HepG2 (cell line): ENCODE measurements at regions not wholly inside any gene's neighbourhood (a gene's known extent, or its start where the extent isn't known, plus 50 kb on each side); places are given as distances from the start of the nearest gene placed in this dataset.

Experiments
- ATAC-seq: fragments of 200-7000 bp; cut with Tn5 transposase; 3 replicates; pipeline ENCODE4 v1.9.1; 2020; ENCODE audit warnings: mild to moderate bottlenecking, moderate library complexity
- BruUV-seq: library from RNA; stranded (reverse); fragments of 400-500 nt; replicated peaks from 2 replicates; lab custom pipeline; 2021; lab: Mats Ljungman, UMichigan
- CTCF ChIA-PET: fragments of 300-600 bp; formaldehyde crosslinking; extraction: SDS; loops from one replicate; lab custom pipeline; 2021; ENCODE audit warnings: low total read pairs, inconsistent platforms, low intra/inter-chr PET ratio; lab: Yijun Ruan, JAX
- POLR2A ChIA-PET: fragments of 350-600 bp; sonication (Branson Sonifier 250); formaldehyde crosslinking; loops from one replicate; lab custom pipeline; 2020; ENCODE audit warnings: antibody characterized with exemption, inconsistent platforms; lab: Yijun Ruan, JAX
- DNase-seq: peaks from one replicate; pipeline ENCODE4 v3.0.0-alpha.2; 2015; ENCODE audit warnings: low spot score
- FAIRE-seq: peaks from 3 replicates; lab custom pipeline; 2011; peaks lifted over from hg19 to GRCh38; lab: Jason Lieb, UNC
- H2AFZ ChIP-seq: one replicate; pipeline ENCODE4 v1.6.1; 2011; ENCODE audit warnings: low read length, inconsistent platforms
- H3K27ac ChIP-seq: fragments of 300-600 bp; 3 replicates; pipeline ENCODE4 v1.8.0; 2011; ENCODE audit warnings: mixed run types, mild to moderate bottlenecking, mixed read lengths, low read length, inconsistent platforms; ENCODE audit not compliant: insufficient read depth; ENCODE audit errors: extremely low read length
- H3K27me3 ChIP-seq, 2 experiments: fragments of 200-600 bp in 1 of 2; 2 replicates in 1 of 2; 3 replicates in 1 of 2; pipeline versions ENCODE4 v1.6.0 to v1.8.0; 2011; ENCODE audit warnings: low read length in 2 of 2, mild to moderate bottlenecking in 2 of 2, moderate library complexity in 2 of 2, inconsistent platforms in 1 of 2; ENCODE audit not compliant: insufficient read depth in 2 of 2, control insufficient read depth in 1 of 2
- H3K36me3 ChIP-seq, 2 experiments: fragments of 200-600 bp in 1 of 2; replicated peaks in 1 of 2; 2 replicates in 1 of 2; 3 replicates in 1 of 2; pipeline versions ENCODE4 v1.5.1 to v1.8.0; 2011; ENCODE audit warnings: low read length in 2 of 2, inconsistent platforms in 1 of 2; ENCODE audit not compliant: insufficient read depth in 2 of 2, control insufficient read depth in 1 of 2
- H3K4me1 ChIP-seq: 2 replicates; pipeline ENCODE4 v1.5.1; 2012; ENCODE audit warnings: low read length, inconsistent platforms; ENCODE audit not compliant: insufficient read depth
- H3K4me2 ChIP-seq: 2 replicates; pipeline ENCODE4 v1.6.0; 2011; ENCODE audit warnings: low read depth, low read length, inconsistent platforms
- H3K4me3 ChIP-seq, 3 experiments: fragments of 200-600 bp in 1 of 3; sonication (generic), shearing (Covaris generic) in 1 of 3; replicated peaks in 1 of 3; 2 replicates each; pipeline ENCODE4 v1.5.1; 2011 to 2016; ENCODE audit warnings: low read length in 3 of 3, inconsistent platforms in 2 of 3, low read depth in 2 of 3, mild to moderate bottlenecking in 2 of 3, control low read depth in 1 of 3, mixed read lengths in 1 of 3; ENCODE audit not compliant: insufficient read depth in 1 of 3
- H3K79me2 ChIP-seq: one replicate; pipeline ENCODE4 v1.6.1; 2011; ENCODE audit warnings: low read length, inconsistent platforms; ENCODE audit not compliant: insufficient read depth
- H3K9ac ChIP-seq: 2 replicates; pipeline ENCODE4 v1.6.0; 2011; ENCODE audit warnings: mild to moderate bottlenecking, low read depth, low read length, inconsistent platforms; ENCODE audit not compliant: insufficient read depth
- H3K9me3 ChIP-seq: 2 replicates; pipeline ENCODE4 v1.5.1; 2012; ENCODE audit warnings: mild to moderate bottlenecking, low read length
- H4K20me1 ChIP-seq: 2 replicates; pipeline ENCODE4 v1.6.0; 2011; ENCODE audit warnings: inconsistent platforms, mild to moderate bottlenecking, low read length, moderate library complexity; ENCODE audit not compliant: insufficient read depth
- AGO2 ChIP-seq: fragments of 200-400 bp; formaldehyde crosslinking; optimal IDR thresholded peaks from 2 replicates; pipeline ENCODE3; 2017; ENCODE audit warnings: mild to moderate bottlenecking, low read depth, low read length, moderate library complexity
- ATF7 ChIP-seq, 2 experiments: fragments of 450-650 bp in 1 of 2; sonication (generic) in 1 of 2; formaldehyde crosslinking in 1 of 2; IDR thresholded peaks; 2 replicates each; pipeline versions ENCODE4 v1.4.0 to v1.6.1; 2016 to 2020; ENCODE audit warnings: antibody characterized with exemption in 1 of 2, mild to moderate bottlenecking in 1 of 2, missing genetic modification reagents in 1 of 2
- HOXA5 ChIP-seq: sonication (generic); formaldehyde crosslinking; IDR thresholded peaks from 2 replicates; pipeline ENCODE4 v1.4.0; 2020; ENCODE audit warnings: missing genetic modification reagents
- MLX ChIP-seq: IDR thresholded peaks from 2 replicates; pipeline ENCODE4 v1.6.1; 2016
- PHF20 ChIP-seq: sonication (generic); formaldehyde crosslinking; IDR thresholded peaks from 2 replicates; pipeline ENCODE4 v1.5.0; 2020; ENCODE audit warnings: mild to moderate bottlenecking, missing genetic modification reagents
- SMARCE1 ChIP-seq: fragments of 450-650 bp; IDR thresholded peaks from 2 replicates; pipeline ENCODE4 v1.6.1; 2017; ENCODE audit warnings: borderline replicate concordance
- SMC3 ChIP-seq: IDR thresholded peaks from 2 replicates; pipeline ENCODE4 v1.6.1; 2011; ENCODE audit warnings: low read length, improper control_type of control experiment
- SP1 ChIP-seq, 2 experiments: fragments of 450-650 bp in 1 of 2; sonication (generic) in 1 of 2; formaldehyde crosslinking in 1 of 2; IDR thresholded peaks; 2 replicates each; pipeline versions ENCODE4 v1.4.0 to v1.6.1; 2016 to 2020; ENCODE audit warnings: missing genetic modification reagents in 1 of 2
- TBX3 ChIP-seq: fragments of 450-650 bp; IDR thresholded peaks from 2 replicates; pipeline ENCODE4 v1.6.1; 2017; ENCODE audit warnings: antibody characterized with exemption, mild to moderate bottlenecking, inconsistent platforms, borderline replicate concordance
- ZBED4 ChIP-seq: sonication (generic); formaldehyde crosslinking; IDR thresholded peaks from 2 replicates; pipeline ENCODE4 v1.4.0; 2020; ENCODE audit warnings: missing genetic modification reagents, borderline replicate concordance
- ZBTB43 ChIP-seq: sonication (generic); formaldehyde crosslinking; conservative IDR thresholded peaks from 2 replicates; pipeline ENCODE4 v1.4.0; 2020; ENCODE audit warnings: missing genetic modification reagents
- ZNF713 ChIP-seq: sonication (generic); formaldehyde crosslinking; IDR thresholded peaks from 2 replicates; pipeline ENCODE4 v1.4.0; 2020; ENCODE audit warnings: mild to moderate bottlenecking, missing genetic modification reagents
- ZNF740 ChIP-seq: sonication (generic); formaldehyde crosslinking; IDR thresholded peaks from 2 replicates; pipeline ENCODE4 v1.4.0; 2020; ENCODE audit warnings: missing genetic modification reagents
- WGBS: methylation state at CpG from one replicate; pipeline ENCODE4 v1.1.6; 2017; ENCODE audit warnings: low lambda C conversion rate; 5-methylcytosine and 5-hydroxymethylcytosine counted together
- in situ Hi-C: cut with HindIII; loops from 2 replicates; pipeline ENCODE4 v1.10.0; 2017; ENCODE audit warnings: low pct_unique_long_range_greater_than_20kb; ENCODE audit not compliant: extremely low pct_ligation_motif_present
- intact Hi-C: fragments of 100-400 bp; cut with micrococcal nuclease; formaldehyde crosslinking; loops from one replicate; pipeline ENCODE4 v1.10.0; 2022; ENCODE audit not compliant: unreplicated experiment

- ATAC-seq: no peak
- Histone ChIP-seq H3K9ac (no peak overlapping the region), H3K4me2 (no peak overlapping the region), H3K27me3 (no peaks in the 10 kb centered on the region), H2AFZ (no peak overlapping the region), H3K4me1 (no peaks in the 10 kb centered on the region), H3K27ac (no peak overlapping the region), H3K4me3 (no peak overlapping the region), H3K36me3 (no peaks in the 10 kb centered on the region), H3K79me2 (no peaks in the 10 kb centered on the region), H4K20me1 (no peaks in the 10 kb centered on the region), H3K9me3 (no peaks in the 10 kb centered on the region)
- in situ Hi-C loops (no loop called here), intact Hi-C loops (no loop called here)
- CTCF ChIA-PET: no interaction called here
- POLR2A ChIA-PET: no interaction called here
- no peak for FAIRE-seq
- BruUV-seq: no TSS peak
- WGBS: 2% methylated on average over 2 of the region's 2 CpGs
- TF ChIP-seq AGO2 (no peak), MLX (CRISPR knock-in tag) (no peak), ZNF713 (CRISPR knock-in tag) (no peak), TBX3 (no peak), ZNF740 (CRISPR knock-in tag) (no peak), SMC3 (no peak), HOXA5 (CRISPR knock-in tag) (no peak)
- no peak for DNase-seq
Observed at GRCh38 chr1:98321191-98321590, 340.3 kb upstream of the SNX7 start.

DNA sequence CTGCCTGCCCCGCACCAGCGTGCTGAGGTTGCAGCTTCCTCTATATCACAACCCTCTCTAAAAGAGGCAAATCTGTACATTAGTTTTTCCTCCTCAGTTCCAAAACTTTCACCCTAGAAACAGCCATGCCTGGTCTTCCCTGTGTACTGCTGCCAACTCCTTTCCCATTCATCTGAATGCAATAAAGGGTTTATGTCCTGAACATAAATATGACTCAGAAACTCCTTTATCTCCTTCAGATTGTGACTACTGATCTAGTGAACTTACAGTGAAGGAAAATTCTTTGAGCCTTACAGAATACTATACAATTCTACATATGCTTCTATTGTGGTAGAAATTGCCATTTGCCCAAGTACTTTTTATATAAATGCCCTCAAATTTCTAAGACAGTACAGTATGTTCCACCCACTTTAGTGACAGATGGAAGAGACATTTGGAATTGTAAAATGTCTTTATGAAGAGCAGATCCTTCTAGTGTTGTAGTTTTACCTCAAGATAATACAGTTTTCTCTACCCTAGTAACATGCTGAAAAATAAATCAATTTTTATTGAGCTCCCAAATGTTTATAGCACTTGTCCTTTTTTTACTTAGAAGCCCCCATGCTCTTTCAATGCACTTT, 345.1 kb upstream of the SNX7 start:
- no peak overlapping the region for H3K9ac ChIP-seq
- no peak overlapping the region for H3K4me3 ChIP-seq
- no TSS peak for BruUV-seq
- no peak overlapping the region for H3K4me2 ChIP-seq
- no peak overlapping the region for H2AFZ ChIP-seq
- H4K20me1 ChIP-seq: no peaks in the 10 kb centered on the region
- H3K4me1 ChIP-seq: no peaks in the 10 kb centered on the region
- in situ Hi-C loops (no loop called here), intact Hi-C loops (no loop called here)
- no peaks in the 10 kb centered on the region; a peak in 1 of 5 replicates for H3K27me3 ChIP-seq
- CTCF ChIA-PET: no interaction called here
- 52% methylated on average over 2 of the region's 2 CpGs for WGBS
- ATAC-seq: no peak
- DNase-seq: no peak
- no peaks in the 10 kb centered on the region for H3K36me3 ChIP-seq
- POLR2A ChIA-PET: no interaction called here
- FAIRE-seq: no peak
- H3K9me3 ChIP-seq: no peaks in the 10 kb centered on the region
- H3K79me2 ChIP-seq: no peaks in the 10 kb centered on the region
- H3K27ac ChIP-seq: no peak overlapping the region
- TF ChIP-seq ATF7 (IDR thresholded peaks at IDR 0.05) (no peak), ATF7 (CRISPR knock-in tag; IDR thresholded peaks at IDR 0.05) (no peak), SP1 (IDR thresholded peaks at IDR 0.05) (no peak), SP1 (CRISPR knock-in tag; IDR thresholded peaks at IDR 0.05) (no peak), PHF20 (no peak), ZBTB43 (no peak), ZBED4 (CRISPR knock-in tag) (no peak), SMARCE1 (no peak)
